ENCODE measurements at regions not wholly inside any gene's neighbourhood (a gene's known extent, or its start where the extent isn't known, plus 50 kb on each side); places are given as distances from the start of the nearest gene placed in this dataset.

DNA sequence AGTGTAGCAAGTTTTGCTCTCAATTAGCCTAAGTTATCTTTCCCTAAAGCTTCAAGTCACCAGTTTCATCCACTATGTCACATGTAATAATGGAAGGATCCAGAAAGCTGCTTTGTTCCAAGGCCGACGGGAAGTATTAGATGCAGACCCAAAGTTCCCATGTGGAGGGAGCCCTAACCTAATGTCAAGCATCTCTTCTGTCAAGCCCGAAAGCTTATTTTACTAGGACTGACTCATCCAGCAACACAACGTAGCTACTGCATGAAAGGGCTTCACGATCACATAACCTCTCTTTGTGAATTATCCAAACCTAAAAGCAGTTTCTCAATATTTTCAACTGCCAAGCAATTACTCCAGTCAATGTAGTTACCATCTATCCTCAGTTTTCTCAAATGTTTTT, 133.4 kb downstream of the SLC6A15 start:
- DNase-seq (ENCODE audit: low read depth, low spot score), result no peak
- TF ChIP-seq EZH2 (IDR thresholded peaks at IDR 0.05; ENCODE audit: low read length), result no peak
- TF ChIP-seq CTCF (optimal IDR thresholded peaks at IDR 0.05 in 1 of 3, IDR thresholded peaks at IDR 0.05 in 1 of 3, conservative IDR thresholded peaks at IDR 0.05 in 1 of 3; ENCODE audit: extremely low read depth in 1 of 3, insufficient read depth in 2 of 3, low read length in 3 of 3), result no peak
- no peak overlapping the region for H3K4me3 ChIP-seq (ENCODE audit: control insufficient read depth in 2 of 3, extremely low read depth in 1 of 3, insufficient read depth in 2 of 3, low read depth in 1 of 3, low read length in 3 of 3)
- no peak overlapping the region for H3K4me2 ChIP-seq (ENCODE audit: control insufficient read depth, extremely low read depth, insufficient read depth, low read depth, low read length)
- no peaks in the 10 kb centered on the region for H3K79me2 ChIP-seq (ENCODE audit: control insufficient read depth, insufficient read depth, low read length)
- H3K27me3 ChIP-seq (ENCODE audit: control insufficient read depth, extremely low read depth, insufficient read depth, low read length), result no peaks in the 10 kb centered on the region
- no peaks in the 10 kb centered on the region for H3K4me1 ChIP-seq (ENCODE audit: control insufficient read depth, extremely low read depth, insufficient read depth, low read length)
- H3K9me1 ChIP-seq (ENCODE audit: control insufficient read depth, extremely low read depth, insufficient read depth, low read length), result no peaks in the 10 kb centered on the region
- H3K9me3 ChIP-seq (ENCODE audit: control insufficient read depth, low read depth, low read length), result no peaks in the 10 kb centered on the region
- FAIRE-seq, result peak; percentile 76
- no peaks in the 10 kb centered on the region for H3K36me3 ChIP-seq (ENCODE audit: control insufficient read depth in 2 of 2, extremely low read depth in 1 of 2, insufficient read depth in 2 of 2, low read length in 2 of 2)
- H3K27ac ChIP-seq (ENCODE audit: control insufficient read depth, insufficient read depth, low read length), result no peak overlapping the region
- H4K20me1 ChIP-seq (ENCODE audit: control insufficient read depth, extremely low read depth, insufficient read depth, low read length), result no peaks in the 10 kb centered on the region
- no peak overlapping the region for H2AFZ ChIP-seq (ENCODE audit: control insufficient read depth, low read length)
- H3K9ac ChIP-seq (ENCODE audit: control insufficient read depth, extremely low read depth, insufficient read depth, low read length), result no peak overlapping the region
- dilution Hi-C loops (cut with MboI; ENCODE audit: extremely low pct_ligation_motif_present, low sequenced_read_pairs), result no loop called here

DNA sequence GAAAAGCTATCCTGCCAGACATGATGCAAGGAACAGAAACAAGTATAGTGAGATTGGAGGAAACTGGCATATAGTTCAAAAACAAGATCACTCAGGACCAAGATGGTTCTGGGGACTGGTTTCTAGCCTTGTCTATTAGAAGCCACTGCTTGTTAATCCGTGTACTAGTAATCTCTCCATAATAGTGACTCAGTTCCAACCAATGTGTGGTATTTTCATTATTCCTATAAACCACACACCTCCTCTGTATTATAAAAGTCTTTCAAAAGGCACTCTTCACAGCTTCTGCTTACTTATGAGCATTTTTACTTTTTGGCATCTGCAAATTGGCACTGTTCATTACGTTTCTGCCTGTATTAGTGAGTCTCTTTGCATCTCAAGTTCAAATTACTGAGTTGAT, 140.3 kb downstream of the SLC6A15 start:
- Histone ChIP-seq H3K79me2 (ENCODE audit: control insufficient read depth, insufficient read depth, low read length) (no peaks in the 10 kb centered on the region), H3K4me1 (ENCODE audit: control insufficient read depth, extremely low read depth, insufficient read depth, low read length) (peaks cover 3% of the 10 kb centered on the region), H3K27ac (ENCODE audit: control insufficient read depth, insufficient read depth, low read length) (no peak overlapping the region), H3K36me3 (ENCODE audit: control insufficient read depth in 2 of 2, extremely low read depth in 1 of 2, insufficient read depth in 2 of 2, low read length in 2 of 2) (no peaks in the 10 kb centered on the region), H3K9me1 (ENCODE audit: control insufficient read depth, extremely low read depth, insufficient read depth, low read length) (no peaks in the 10 kb centered on the region), H3K9ac (ENCODE audit: control insufficient read depth, extremely low read depth, insufficient read depth, low read length) (no peak overlapping the region), H3K27me3 (ENCODE audit: control insufficient read depth, extremely low read depth, insufficient read depth, low read length) (no peaks in the 10 kb centered on the region), H3K4me3 (ENCODE audit: control insufficient read depth in 2 of 3, extremely low read depth in 1 of 3, insufficient read depth in 2 of 3, low read depth in 1 of 3, low read length in 3 of 3) (no peak overlapping the region), H4K20me1 (ENCODE audit: control insufficient read depth, extremely low read depth, insufficient read depth, low read length) (no peaks in the 10 kb centered on the region), H3K9me3 (ENCODE audit: control insufficient read depth, low read depth, low read length) (no peaks in the 10 kb centered on the region), H3K4me2 (ENCODE audit: control insufficient read depth, extremely low read depth, insufficient read depth, low read depth, low read length) (no peak overlapping the region), H2AFZ (ENCODE audit: control insufficient read depth, low read length) (no peak overlapping the region)
- no peak for DNase-seq (ENCODE audit: low read depth, low spot score)
- dilution Hi-C loops (cut with MboI; ENCODE audit: extremely low pct_ligation_motif_present, low sequenced_read_pairs), result no loop called here
- TF ChIP-seq CTCF (optimal IDR thresholded peaks at IDR 0.05 in 1 of 3, IDR thresholded peaks at IDR 0.05 in 1 of 3, conservative IDR thresholded peaks at IDR 0.05 in 1 of 3; ENCODE audit: extremely low read depth in 1 of 3, insufficient read depth in 2 of 3, low read length in 3 of 3) (no peak), EZH2 (IDR thresholded peaks at IDR 0.05; ENCODE audit: low read length) (no peak)
- peak; percentile 44 for FAIRE-seq

Measured in keratinocyte (primary cell).